HCT116 (cell line): ENCODE measurements at regions not wholly inside any gene's neighbourhood (a gene's known extent, or its start where the extent isn't known, plus 50 kb on each side); places are given as distances from the start of the nearest gene placed in this dataset.

ENCODE experiments used
- ATAC-seq: fragments of 200-7000 bp; cut with Tn5 transposase; 2 replicates; pipeline ENCODE4 v1.9.1; 2020; ENCODE audit warnings: mild to moderate bottlenecking, moderate library complexity
- BruUV-seq: library from RNA; stranded (reverse); fragments of 400-500 nt; replicated peaks from 2 replicates; lab custom pipeline; 2021; lab: Mats Ljungman, UMichigan
- CTCF ChIA-PET: fragments of 300-600 bp; sonication (Branson Sonifier 250); formaldehyde crosslinking; loops from one replicate; lab custom pipeline; 2021; ENCODE audit warnings: antibody characterized with exemption; lab: Charles Lee
- POLR2A ChIA-PET: fragments of 300-600, 350-600 bp; sonication (Branson Sonifier 250); formaldehyde crosslinking; loops from one replicate; lab custom pipeline; 2021; ENCODE audit warnings: antibody characterized with exemption; lab: Charles Lee
- RAD21 ChIA-PET, 2 experiments: fragments of 300-600 bp; sonication (Branson Sonifier 250); formaldehyde crosslinking; loops; one replicate each; lab custom pipeline; 2023; ENCODE audit warnings: low total read pairs in 2 of 2; ENCODE audit not compliant: uncharacterized antibody in 2 of 2, unreplicated experiment in 2 of 2, low non-redundant PET in 1 of 2; lab: Charles Lee
- DNase-seq: peaks from one replicate; pipeline ENCODE4 v3.0.0-alpha.2; 2010; ENCODE audit warnings: low read depth, low spot score
- H2AFZ ChIP-seq: fragments of 200-600 bp; shearing (Covaris generic), sonication (generic); 2 replicates; pipeline ENCODE4 v1.6.1; 2017; ENCODE audit warnings: low read depth, mixed run types, mixed read lengths, antibody characterized with exemption, low read length; ENCODE audit not compliant: poor library complexity, severe bottlenecking
- H3K27ac ChIP-seq: 2 replicates; pipeline ENCODE4 v1.5.1; 2012; ENCODE audit warnings: low read depth, low read length
- H3K27me3 ChIP-seq: fragments of 200-600 bp; sonication (generic); 2 replicates; pipeline ENCODE4 v1.6.1; 2016; ENCODE audit warnings: mixed run types, low read length, mixed read lengths; ENCODE audit not compliant: insufficient read depth
- H3K36me3 ChIP-seq, 2 experiments: fragments of 200-500 bp in 1 of 2; fragments of 200-600 bp in 1 of 2; sonication (Bioruptor generic) in 1 of 2; sonication (generic) in 1 of 2; 2 replicates each; pipeline versions ENCODE4 v1.5.1 to v1.6.1; 2014 to 2016; ENCODE audit warnings: low read length in 2 of 2, inconsistent platforms in 1 of 2, mixed read lengths in 1 of 2, mixed run types in 1 of 2; ENCODE audit not compliant: insufficient read depth in 2 of 2, control insufficient read depth in 1 of 2
- H3K4me1 ChIP-seq, 2 experiments: fragments of 200-600 bp in 1 of 2; sonication (generic) in 1 of 2; 2 replicates each; pipeline versions ENCODE4 v1.5.1 to v1.6.1; 2012 to 2017; ENCODE audit warnings: low read length in 2 of 2, inconsistent platforms in 1 of 2, mild to moderate bottlenecking in 1 of 2, mixed read lengths in 1 of 2, mixed run types in 1 of 2, moderate library complexity in 1 of 2; ENCODE audit not compliant: insufficient read depth in 2 of 2, control insufficient read depth in 1 of 2
- H3K4me2 ChIP-seq: fragments of 200-600 bp; sonication (generic); 2 replicates; pipeline ENCODE4 v1.6.1; 2017; ENCODE audit warnings: mixed run types, low read length, mixed read lengths
- H3K4me3 ChIP-seq, 2 experiments: fragments of 200-600 bp in 1 of 2; sonication (generic) in 1 of 2; replicated peaks in 1 of 2; 2 replicates each; pipeline ENCODE4 v1.5.1; 2011 to 2016; ENCODE audit warnings: low read length in 2 of 2, control low read depth in 1 of 2, low read depth in 1 of 2, mild to moderate bottlenecking in 1 of 2, mixed read lengths in 1 of 2, mixed run types in 1 of 2
- H3K79me2 ChIP-seq: fragments of 200-600 bp; sonication (generic); 2 replicates; pipeline ENCODE4 v1.6.1; 2017; ENCODE audit warnings: mild to moderate bottlenecking, mixed run types, low read length, moderate library complexity, mixed read lengths; ENCODE audit not compliant: insufficient read depth
- H3K9ac ChIP-seq: fragments of 200-600 bp; sonication (generic); 2 replicates; pipeline ENCODE4 v1.6.1; 2016; ENCODE audit warnings: low read length, mixed read lengths
- H3K9me2 ChIP-seq: fragments of 200-600 bp; sonication (generic), shearing (Covaris generic); 2 replicates; pipeline ENCODE4 v1.6.1; 2017; ENCODE audit warnings: mixed run types, mild to moderate bottlenecking, moderate library complexity; ENCODE audit not compliant: insufficient read depth
- H3K9me3 ChIP-seq, 2 experiments: fragments of 200-500 bp in 1 of 2; fragments of 200-600 bp in 1 of 2; sonication (Bioruptor generic) in 1 of 2; sonication (generic) in 1 of 2; 2 replicates each; pipeline ENCODE4 v1.6.1; 2014 to 2017; ENCODE audit warnings: low read length in 2 of 2, mixed read lengths in 2 of 2, inconsistent platforms in 1 of 2, low read depth in 1 of 2, mild to moderate bottlenecking in 1 of 2, mixed run types in 1 of 2, moderate library complexity in 1 of 2; ENCODE audit not compliant: control insufficient read depth in 1 of 2, insufficient read depth in 1 of 2
- H4K20me1 ChIP-seq: fragments of 200-600 bp; sonication (generic), shearing (Covaris generic); 2 replicates; pipeline ENCODE4 v1.6.1; 2017; ENCODE audit warnings: mixed run types, mild to moderate bottlenecking, moderate library complexity; ENCODE audit not compliant: insufficient read depth
- CEBPB ChIP-seq: IDR thresholded peaks from 2 replicates; pipeline ENCODE4 v1.6.1; 2012; ENCODE audit warnings: low read depth
- EGR1 ChIP-seq: IDR thresholded peaks from 2 replicates; pipeline ENCODE4 v1.6.1; 2012; ENCODE audit warnings: low read depth
- EZH2 ChIP-seq: fragments of 200-600 bp; sonication (generic); IDR thresholded peaks from 2 replicates; pipeline ENCODE4 v1.6.1; 2017; ENCODE audit warnings: antibody characterized with exemption, mixed run types
- EZH2phosphoT487 ChIP-seq: fragments of 200-600 bp; IDR thresholded peaks from 2 replicates; pipeline ENCODE4 v1.6.1; 2018; ENCODE audit warnings: antibody characterized with exemption, borderline replicate concordance
- FOSL1 ChIP-seq: IDR thresholded peaks from 2 replicates; pipeline ENCODE4 v1.6.1; 2012; ENCODE audit warnings: low read depth
- MAX ChIP-seq: IDR thresholded peaks from 2 replicates; pipeline ENCODE4 v1.6.1; 2012
- POLR2AphosphoS5 ChIP-seq: IDR thresholded peaks from 2 replicates; pipeline ENCODE4 v1.6.1; 2011; ENCODE audit warnings: mild to moderate bottlenecking, low read depth, low read length, moderate library complexity
- RAD21 ChIP-seq: IDR thresholded peaks from 2 replicates; pipeline ENCODE4 v1.6.1; 2012; ENCODE audit warnings: low read depth, mild to moderate bottlenecking
- SP1 ChIP-seq: IDR thresholded peaks from 2 replicates; pipeline ENCODE4 v1.6.1; 2012; ENCODE audit warnings: low read depth
- TCF7L2 ChIP-seq: IDR thresholded peaks from 2 replicates; pipeline ENCODE4 v1.7.0; 2011; ENCODE audit warnings: borderline replicate concordance, inconsistent platforms; ENCODE audit not compliant: insufficient read depth, insufficient read length; ENCODE audit errors: extremely low read depth
- YY1 ChIP-seq: IDR thresholded peaks from 2 replicates; pipeline ENCODE4 v1.6.1; 2011; ENCODE audit warnings: low read length, low read depth, moderate library complexity, mild to moderate bottlenecking; ENCODE audit not compliant: insufficient replicate concordance; ENCODE audit errors: extremely low read depth
- ZFX ChIP-seq: fragments of 450-650 bp; IDR thresholded peaks from 2 replicates; pipeline ENCODE4 v1.6.1; 2017
- ZNF274 ChIP-seq: fragments of 200-500 bp; sonication (Bioruptor generic); IDR thresholded peaks from 2 replicates; pipeline ENCODE4 v1.6.1; 2014; ENCODE audit warnings: mild to moderate bottlenecking, low read depth, low read length, inconsistent platforms
- intact Hi-C: fragments of 100-400 bp; cut with micrococcal nuclease; formaldehyde crosslinking; loops from 2 replicates; pipeline ENCODE4 v1.10.0; 2022
- TF ChIP-seq, protein P1 (sequence below): IDR thresholded peaks from 2 replicates; pipeline ENCODE4 v1.6.1; 2012; ENCODE audit warnings: low read depth
- TF ChIP-seq, protein P2 (sequence below): IDR thresholded peaks from 2 replicates; pipeline ENCODE4 v1.6.1; 2011; ENCODE audit warnings: mild to moderate bottlenecking, low read length, moderate library complexity; ENCODE audit not compliant: insufficient replicate concordance; ENCODE audit errors: extremely low read depth
- TF ChIP-seq, protein P3 (sequence below): IDR thresholded peaks from 2 replicates; pipeline ENCODE4 v1.6.1; 2012

DNA sequence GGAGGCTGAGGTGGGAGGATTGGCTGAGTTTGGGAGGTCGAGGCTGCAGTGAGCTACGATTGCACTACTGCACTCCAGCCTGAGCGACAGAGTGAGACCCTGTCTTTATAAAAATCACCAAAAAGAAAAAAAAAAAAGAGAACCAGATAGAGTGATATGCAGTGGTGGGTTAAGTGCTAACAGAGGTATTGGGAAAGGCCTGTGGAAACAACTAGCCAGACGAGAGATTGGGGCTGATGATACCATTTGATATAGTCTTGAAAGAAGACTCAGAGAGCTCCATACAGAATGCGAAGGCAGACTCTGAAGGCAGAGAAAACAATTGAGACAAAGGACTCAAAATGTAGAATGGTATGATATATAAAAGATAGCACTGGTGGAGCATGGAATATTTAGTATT lies 134.1 kb downstream of the CDC42EP3 start:
- Histone ChIP-seq H3K27me3 (no peaks in the 10 kb centered on the region), H3K27ac (no peak overlapping the region), H3K9ac (no peak overlapping the region), H3K9me2 (no peaks in the 10 kb centered on the region), H3K79me2 (no peaks in the 10 kb centered on the region), H3K4me2 (no peak overlapping the region), H2AFZ (no peak overlapping the region), H3K4me1 (peaks cover 9 to 21% of the 10 kb centered on the region in 2 experiments; a peak in 3 of 4 replicates), H3K4me3 (no peak overlapping the region), H3K36me3 (no peaks in the 10 kb centered on the region), H3K9me3 (no peaks in the 10 kb centered on the region), H4K20me1 (no peaks in the 10 kb centered on the region)
- RAD21 ChIA-PET = no interaction called here
- ATAC-seq (no peak), DNase-seq (no peak)
- CTCF ChIA-PET = no interaction called here
- intact Hi-C loops = loop anchor here (5.0 kb wide), 2 partner anchors 115 to 295 kb away; no protein-coding TSS in a partner anchor
- TF ChIP-seq SP1 = no peak
- TF ChIP-seq MAX = no peak
- no peak for TF ChIP-seq RAD21
- TF ChIP-seq, protein P1, sequence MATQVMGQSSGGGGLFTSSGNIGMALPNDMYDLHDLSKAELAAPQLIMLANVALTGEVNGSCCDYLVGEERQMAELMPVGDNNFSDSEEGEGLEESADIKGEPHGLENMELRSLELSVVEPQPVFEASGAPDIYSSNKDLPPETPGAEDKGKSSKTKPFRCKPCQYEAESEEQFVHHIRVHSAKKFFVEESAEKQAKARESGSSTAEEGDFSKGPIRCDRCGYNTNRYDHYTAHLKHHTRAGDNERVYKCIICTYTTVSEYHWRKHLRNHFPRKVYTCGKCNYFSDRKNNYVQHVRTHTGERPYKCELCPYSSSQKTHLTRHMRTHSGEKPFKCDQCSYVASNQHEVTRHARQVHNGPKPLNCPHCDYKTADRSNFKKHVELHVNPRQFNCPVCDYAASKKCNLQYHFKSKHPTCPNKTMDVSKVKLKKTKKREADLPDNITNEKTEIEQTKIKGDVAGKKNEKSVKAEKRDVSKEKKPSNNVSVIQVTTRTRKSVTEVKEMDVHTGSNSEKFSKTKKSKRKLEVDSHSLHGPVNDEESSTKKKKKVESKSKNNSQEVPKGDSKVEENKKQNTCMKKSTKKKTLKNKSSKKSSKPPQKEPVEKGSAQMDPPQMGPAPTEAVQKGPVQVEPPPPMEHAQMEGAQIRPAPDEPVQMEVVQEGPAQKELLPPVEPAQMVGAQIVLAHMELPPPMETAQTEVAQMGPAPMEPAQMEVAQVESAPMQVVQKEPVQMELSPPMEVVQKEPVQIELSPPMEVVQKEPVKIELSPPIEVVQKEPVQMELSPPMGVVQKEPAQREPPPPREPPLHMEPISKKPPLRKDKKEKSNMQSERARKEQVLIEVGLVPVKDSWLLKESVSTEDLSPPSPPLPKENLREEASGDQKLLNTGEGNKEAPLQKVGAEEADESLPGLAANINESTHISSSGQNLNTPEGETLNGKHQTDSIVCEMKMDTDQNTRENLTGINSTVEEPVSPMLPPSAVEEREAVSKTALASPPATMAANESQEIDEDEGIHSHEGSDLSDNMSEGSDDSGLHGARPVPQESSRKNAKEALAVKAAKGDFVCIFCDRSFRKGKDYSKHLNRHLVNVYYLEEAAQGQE = no peak
- no peak for TF ChIP-seq YY1
- no TSS peak for BruUV-seq
- POLR2A ChIA-PET = no interaction called here

- Histone ChIP-seq H3K9ac (no peak overlapping the region), H3K4me3 (no peak overlapping the region), H4K20me1 (no peaks in the 10 kb centered on the region), H3K27ac (no peak overlapping the region), H3K9me2 (no peaks in the 10 kb centered on the region), H3K36me3 (no peaks in the 10 kb centered on the region), H2AFZ (no peak overlapping the region), H3K4me2 (no peak overlapping the region), H3K4me1 (peaks cover 0 to 2% of the 10 kb centered on the region in 2 experiments; a peak in 1 of 4 replicates), H3K79me2 (no peaks in the 10 kb centered on the region), H3K9me3 (no peaks in the 10 kb centered on the region), H3K27me3 (no peaks in the 10 kb centered on the region)
- no peak for DNase-seq
- ChIA-PET POLR2A (no interaction called here), CTCF (no interaction called here), RAD21 (no interaction called here)
- intact Hi-C loops = no loop called here
- no peak for ATAC-seq
- no TSS peak for BruUV-seq
- TF ChIP-seq ZNF274 (no peak), TCF7L2 (no peak), MAX (no peak), EGR1 (no peak), FOSL1 (no peak), ZFX (no peak), POLR2AphosphoS5 (no peak), RAD21 (no peak), CEBPB (no peak), EZH2 (no peak), EZH2phosphoT487 (no peak)
- TF ChIP-seq, protein P2, sequence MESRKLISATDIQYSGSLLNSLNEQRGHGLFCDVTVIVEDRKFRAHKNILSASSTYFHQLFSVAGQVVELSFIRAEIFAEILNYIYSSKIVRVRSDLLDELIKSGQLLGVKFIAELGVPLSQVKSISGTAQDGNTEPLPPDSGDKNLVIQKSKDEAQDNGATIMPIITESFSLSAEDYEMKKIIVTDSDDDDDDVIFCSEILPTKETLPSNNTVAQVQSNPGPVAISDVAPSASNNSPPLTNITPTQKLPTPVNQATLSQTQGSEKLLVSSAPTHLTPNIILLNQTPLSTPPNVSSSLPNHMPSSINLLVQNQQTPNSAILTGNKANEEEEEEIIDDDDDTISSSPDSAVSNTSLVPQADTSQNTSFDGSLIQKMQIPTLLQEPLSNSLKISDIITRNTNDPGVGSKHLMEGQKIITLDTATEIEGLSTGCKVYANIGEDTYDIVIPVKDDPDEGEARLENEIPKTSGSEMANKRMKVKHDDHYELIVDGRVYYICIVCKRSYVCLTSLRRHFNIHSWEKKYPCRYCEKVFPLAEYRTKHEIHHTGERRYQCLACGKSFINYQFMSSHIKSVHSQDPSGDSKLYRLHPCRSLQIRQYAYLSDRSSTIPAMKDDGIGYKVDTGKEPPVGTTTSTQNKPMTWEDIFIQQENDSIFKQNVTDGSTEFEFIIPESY = no peak
- TF ChIP-seq, protein P3, sequence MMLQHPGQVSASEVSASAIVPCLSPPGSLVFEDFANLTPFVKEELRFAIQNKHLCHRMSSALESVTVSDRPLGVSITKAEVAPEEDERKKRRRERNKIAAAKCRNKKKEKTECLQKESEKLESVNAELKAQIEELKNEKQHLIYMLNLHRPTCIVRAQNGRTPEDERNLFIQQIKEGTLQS = no peak
Measured at GRCh38 chr2:37541516-37541915, 129.9 kb downstream of the CDC42EP3 start.
